ENCODE measurements at regions not wholly inside any gene's neighbourhood (a gene's known extent, or its start where the extent isn't known, plus 50 kb on each side); places are given as distances from the start of the nearest gene placed in this dataset.
"Not testable (repeated sequence)": the region's sequence is repeated elsewhere in the genome, so short reads cannot be mapped to it uniquely, and the experiment has no call there.

- no peak for DNase-seq
Observed at GRCh38 chr7:67631476-67631875, 634.8 kb downstream of the TYW1 start.

DNA sequence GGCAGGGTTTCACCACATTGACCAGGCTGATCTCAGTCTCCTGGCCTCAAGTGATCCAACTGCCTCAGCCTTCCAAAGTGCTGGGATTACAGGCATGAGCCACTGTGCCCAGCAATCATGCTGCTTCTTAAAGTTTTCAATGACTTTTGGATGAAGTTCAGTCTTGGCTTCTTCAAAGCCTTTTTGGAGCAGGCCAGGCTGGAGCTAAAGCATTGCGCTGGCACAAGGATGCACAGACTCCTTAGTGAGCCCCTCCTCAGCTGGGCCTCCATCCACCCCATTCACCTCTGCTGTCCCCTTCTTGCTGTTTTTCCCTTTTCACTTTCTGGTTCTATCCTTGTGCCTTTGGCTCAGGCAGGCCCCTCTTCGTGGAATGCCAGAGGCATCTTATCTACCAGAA is 638.6 kb downstream of the TYW1 start:
- DNase-seq, result no peak

DNA sequence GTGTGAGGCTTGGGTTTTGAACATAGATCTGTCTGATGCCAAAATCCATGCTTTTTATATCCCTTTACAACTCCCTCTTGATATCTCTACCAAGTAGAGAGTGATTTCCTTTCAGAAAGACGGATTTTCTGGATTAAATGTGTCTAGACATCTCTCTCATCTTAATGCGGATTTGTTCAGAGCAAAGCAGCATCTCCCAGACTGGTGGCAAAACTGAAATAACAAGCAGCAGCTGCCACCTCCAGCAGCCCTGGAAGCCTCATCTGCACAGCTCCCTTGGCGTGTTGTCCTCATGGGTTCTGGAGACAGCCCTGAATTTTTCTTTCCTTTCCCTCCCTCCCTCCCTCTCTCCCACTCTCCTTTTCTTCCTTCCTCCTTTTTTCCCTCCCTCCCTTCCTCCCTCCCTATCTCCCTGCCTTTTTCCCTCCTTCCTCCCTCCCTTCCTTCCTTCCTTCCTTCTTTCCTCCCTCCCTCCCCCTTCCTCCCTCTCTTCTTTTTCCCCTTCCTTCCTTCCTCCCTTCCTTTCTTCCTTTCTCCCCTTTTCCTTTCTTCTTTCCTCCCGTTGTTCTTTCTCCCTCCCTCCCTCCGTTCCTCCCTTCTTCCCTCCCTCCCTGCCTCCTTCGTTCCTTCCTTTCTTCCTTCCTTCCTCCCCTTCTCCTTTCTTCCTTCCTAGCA is 639.9 kb downstream of the TYW1 start:
- DNase-seq, result no peak

- DNase-seq, result no peak
Observed at GRCh38 chr7:67637023-67637358, 640.4 kb downstream of the TYW1 start.

GRCh38 chr7:67642542-67642941 is 645.9 kb downstream of the TYW1 start:
- DNase-seq, result not testable (repeated sequence)

GRCh38 chr7:67644151-67644550 is 647.5 kb downstream of the TYW1 start:
- no peak for DNase-seq

GRCh38 chr7:67652937-67653336 is 656.3 kb downstream of the TYW1 start:
- DNase-seq, result no peak

DNA sequence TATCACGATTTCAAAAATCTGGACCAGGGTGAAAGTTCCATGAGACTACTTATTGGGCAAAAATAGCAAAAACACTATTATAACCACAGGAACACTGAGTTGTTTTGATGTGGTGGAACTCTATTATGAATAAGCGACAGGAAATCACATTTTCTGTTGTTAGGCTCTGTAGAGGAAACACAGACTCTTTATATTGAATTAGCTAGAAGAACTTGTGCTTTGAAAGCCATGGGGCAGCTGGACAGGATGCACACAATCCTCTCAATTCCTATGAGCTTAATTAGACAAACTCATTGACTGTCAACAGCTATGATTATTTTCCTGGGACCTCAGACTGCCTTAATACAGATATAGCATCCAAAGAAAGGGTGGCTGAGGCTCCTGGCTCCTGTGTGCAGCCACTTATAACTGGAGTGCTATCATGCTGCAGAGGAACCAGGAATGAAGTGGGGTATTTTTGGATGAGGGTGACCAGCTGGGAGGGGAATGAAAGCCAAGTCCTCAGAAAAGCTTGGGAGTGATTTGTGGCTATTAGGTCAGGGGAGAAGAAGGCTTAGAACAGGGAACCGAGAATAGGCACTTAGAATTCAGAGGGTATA is 657.3 kb downstream of the TYW1 start:
- DNase-seq, result no peak

DNA sequence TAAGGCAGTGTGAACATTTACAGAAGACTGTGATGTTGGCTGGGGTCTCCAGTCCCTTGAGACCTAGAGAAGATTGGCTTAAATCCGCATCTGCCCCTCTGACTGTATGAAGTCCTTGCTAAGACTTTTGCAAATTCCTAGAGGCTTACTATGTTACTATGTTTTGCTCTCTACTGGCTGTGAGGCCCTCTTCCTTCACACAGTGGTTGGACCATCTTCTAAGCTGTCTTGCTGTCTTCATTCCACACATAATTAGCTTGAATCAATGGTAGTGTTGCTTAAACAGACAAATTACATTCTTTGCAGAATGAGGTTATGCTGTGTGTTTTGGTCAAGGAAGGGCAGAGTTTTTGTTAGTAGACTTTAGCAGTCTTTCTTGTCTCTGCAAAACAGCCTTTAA is 658.0 kb downstream of the TYW1 start:
- DNase-seq, result no peak

GRCh38 chr7:67655168-67655567 is 658.5 kb downstream of the TYW1 start:
- DNase-seq, result no peak

DNA sequence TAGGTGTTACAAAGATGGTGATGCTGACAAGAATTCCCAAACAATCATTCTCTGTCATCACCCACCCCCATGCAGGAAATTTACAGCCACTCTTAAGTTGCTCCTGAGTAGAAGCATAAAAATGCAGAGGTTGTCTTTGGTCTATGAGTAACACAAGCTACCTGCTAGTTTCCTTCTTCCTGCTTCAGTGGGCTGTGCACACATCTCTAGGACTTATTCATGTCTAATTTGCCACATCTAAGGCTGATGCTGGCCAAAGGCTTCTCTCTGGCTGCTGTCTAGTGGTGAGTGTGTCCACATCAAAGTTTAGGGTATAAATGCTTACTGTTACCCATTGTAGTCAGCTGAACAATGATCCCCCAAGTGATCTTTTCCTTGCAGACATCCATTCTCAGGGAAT is 662.5 kb downstream of the TYW1 start:
- no peak for DNase-seq

- DNase-seq, result no peak
Observed at GRCh38 chr7:67662804-67663203, 666.2 kb downstream of the TYW1 start.

GRCh38 chr7:67663644-67664043 is 667.0 kb downstream of the TYW1 start:
- DNase-seq, result no peak

GRCh38 chr7:67666359-67666758 is 669.7 kb downstream of the TYW1 start:
- not testable (repeated sequence) for DNase-seq

- no peak for DNase-seq
Observed at GRCh38 chr7:67671006-67671548, 674.4 kb downstream of the TYW1 start.

DNA sequence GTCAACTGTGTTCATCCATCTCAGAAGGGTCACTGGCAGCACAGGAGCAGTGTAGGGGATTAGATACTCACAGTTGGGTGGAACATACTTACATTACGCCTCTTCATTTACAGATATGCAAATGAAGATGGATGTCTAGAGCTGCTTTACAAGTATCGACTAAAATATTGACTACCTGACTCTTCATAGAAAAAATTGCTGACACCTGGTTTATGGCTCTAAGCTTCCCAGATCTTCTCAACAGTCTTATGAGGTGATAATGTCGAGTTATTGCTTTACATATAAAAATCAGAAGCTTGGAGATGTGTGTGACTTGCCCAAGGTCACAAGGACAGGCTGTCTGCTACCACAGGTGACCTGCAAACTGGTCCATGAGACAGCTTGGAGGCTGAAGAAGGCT is 677.2 kb downstream of the TYW1 start:
- DNase-seq, result no peak

DNA sequence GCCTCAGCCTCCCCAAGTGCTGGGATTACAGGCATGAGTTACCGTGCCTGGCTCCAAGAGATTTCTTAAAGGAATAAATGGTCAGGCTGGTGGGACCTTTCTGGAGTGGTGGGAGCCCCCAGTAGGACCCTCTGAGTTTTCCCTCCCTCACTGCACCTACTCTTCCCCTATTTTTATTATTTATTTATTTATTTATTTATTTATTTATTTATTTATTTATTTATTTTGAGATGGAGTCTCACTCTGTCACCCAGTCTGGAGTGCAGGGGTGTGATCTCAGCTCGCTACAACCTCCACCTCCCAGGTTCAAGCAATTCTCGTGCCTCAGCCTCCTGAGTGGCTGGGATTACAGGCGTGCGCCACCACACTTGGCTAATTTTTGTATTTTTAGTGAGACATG is 678.2 kb downstream of the TYW1 start:
- not testable (repeated sequence) for DNase-seq

DNA sequence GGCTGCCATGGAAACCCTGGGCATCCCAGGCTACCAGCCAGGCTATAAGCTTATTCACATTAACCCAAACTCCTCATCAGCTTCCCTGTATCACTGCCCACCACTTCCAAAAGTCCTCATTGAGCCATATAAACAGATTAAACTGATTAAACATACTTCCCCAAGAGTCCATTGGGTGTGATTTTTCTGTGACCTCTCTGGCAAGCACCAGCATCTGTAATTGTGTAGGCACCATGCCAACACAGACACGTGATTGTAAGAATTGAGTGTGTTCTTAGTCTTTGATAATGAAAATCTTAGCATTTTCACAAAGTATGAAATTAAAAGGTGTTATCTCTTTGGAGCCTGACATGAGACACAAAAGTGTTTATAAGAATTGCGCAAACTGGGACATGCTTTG is 679.3 kb downstream of the TYW1 start:
- DNase-seq, result no peak

DNA sequence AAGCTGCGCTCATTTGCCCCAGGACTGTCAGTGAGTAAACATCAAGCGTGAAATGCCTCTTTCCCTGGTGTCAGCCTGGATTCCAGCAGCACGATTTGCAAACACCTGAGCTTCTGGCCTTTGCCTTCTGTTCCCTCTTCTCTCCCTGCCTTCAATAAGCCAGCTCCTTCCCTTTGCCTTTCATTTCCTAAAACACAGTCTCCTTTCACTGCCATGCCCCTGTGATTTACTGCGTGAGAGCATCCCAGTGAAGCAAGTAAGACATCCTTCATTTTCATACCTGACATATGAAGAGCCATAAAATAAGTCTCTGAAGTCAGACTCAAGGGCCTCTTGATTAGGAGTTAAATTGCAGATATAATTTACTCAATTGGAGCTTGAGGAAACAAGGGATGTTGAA is 681.8 kb downstream of the TYW1 start:
- no peak for DNase-seq

GRCh38 chr7:67683628-67684027 is 687.0 kb downstream of the TYW1 start:
- no peak for DNase-seq

- no peak for DNase-seq
Observed at GRCh38 chr7:67690700-67691099, 694.1 kb downstream of the TYW1 start.

GRCh38 chr7:67692425-67692824 is 695.8 kb downstream of the TYW1 start:
- DNase-seq, result no peak

DNA sequence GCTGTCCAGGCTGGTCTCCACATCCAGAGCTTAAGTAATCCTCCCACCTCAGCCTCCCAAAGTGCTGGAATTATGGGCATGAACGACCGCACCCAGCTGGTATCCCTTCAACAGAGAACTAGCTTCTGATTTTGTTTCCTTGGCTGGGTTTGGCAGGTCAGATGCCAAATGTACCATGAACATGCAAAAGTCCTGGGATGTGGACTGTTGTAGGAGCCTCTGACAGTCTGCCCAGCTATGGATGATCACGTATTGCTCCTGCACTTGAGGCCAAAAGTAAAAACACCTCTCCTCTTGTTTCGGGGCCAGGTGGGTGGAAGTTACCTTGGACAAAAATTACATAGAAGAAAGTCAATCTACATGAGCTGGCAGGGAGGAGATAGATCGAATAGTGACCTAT is 699.5 kb downstream of the TYW1 start:
- no peak for DNase-seq

DNA sequence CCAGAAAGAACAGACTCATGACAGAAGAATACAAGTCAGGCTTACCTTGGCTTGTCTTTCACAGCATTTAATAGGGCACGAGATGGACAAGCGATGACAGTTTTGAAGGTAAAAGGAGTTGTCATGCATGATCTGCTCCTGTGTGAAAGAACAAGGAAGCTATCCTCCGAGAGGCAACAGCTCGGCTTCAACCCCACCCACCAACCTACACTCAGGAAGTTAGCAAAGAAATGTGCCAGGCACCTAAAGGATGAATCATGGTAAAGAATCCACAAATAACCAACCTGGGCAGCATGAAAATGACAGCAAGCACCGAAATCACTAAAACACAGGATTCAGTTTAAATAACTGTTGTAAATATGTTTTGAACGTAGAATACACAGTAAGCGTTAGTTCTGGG is 700.2 kb downstream of the TYW1 start:
- no peak for DNase-seq

- DNase-seq, result no peak
Observed at GRCh38 chr7:67698354-67698753, 701.7 kb downstream of the TYW1 start.

All from CD4-positive, alpha-beta T cell treated with Interleukin-1 beta for 1 hour (primary cell).